ENCODE measurements at regions not wholly inside any gene's neighbourhood (a gene's known extent, or its start where the extent isn't known, plus 50 kb on each side); places are given as distances from the start of the nearest gene placed in this dataset.

DNA sequence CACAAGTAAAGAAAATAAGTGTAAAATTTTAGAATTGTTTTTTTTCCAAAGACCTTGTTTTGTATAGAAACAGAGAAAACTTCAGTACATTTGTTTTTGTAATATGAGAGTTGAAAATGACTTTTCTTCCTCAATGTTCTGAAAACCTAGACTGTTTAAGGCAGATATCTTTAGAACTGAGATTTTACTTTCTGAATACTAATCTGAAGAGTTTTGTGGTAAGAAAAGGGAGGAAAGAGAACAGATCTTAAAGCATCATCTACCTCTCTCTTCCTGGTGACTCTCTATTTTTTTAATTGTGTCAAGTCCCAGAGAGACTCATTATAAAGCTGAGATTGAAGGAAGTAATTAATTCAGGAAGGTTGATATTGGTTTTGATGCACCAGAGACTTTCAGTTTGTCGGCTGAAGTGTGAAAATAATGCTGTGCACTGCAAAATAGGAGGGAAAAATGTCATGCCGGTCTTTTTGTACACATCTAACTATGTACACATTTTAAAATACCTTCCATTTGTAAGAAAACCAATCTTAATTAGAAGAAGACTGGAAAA lies 142.1 kb upstream of the NAALADL2 start:
- TF ChIP-seq, protein P1, sequence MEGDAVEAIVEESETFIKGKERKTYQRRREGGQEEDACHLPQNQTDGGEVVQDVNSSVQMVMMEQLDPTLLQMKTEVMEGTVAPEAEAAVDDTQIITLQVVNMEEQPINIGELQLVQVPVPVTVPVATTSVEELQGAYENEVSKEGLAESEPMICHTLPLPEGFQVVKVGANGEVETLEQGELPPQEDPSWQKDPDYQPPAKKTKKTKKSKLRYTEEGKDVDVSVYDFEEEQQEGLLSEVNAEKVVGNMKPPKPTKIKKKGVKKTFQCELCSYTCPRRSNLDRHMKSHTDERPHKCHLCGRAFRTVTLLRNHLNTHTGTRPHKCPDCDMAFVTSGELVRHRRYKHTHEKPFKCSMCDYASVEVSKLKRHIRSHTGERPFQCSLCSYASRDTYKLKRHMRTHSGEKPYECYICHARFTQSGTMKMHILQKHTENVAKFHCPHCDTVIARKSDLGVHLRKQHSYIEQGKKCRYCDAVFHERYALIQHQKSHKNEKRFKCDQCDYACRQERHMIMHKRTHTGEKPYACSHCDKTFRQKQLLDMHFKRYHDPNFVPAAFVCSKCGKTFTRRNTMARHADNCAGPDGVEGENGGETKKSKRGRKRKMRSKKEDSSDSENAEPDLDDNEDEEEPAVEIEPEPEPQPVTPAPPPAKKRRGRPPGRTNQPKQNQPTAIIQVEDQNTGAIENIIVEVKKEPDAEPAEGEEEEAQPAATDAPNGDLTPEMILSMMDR (IDR thresholded peaks at IDR 0.05; ENCODE audit: extremely low read depth in 1 of 2, insufficient read depth in 1 of 2, low read depth in 1 of 2, low read length in 2 of 2): no peak
- TF ChIP-seq POLR2AphosphoS5 (IDR thresholded peaks at IDR 0.05; ENCODE audit: insufficient read depth, low read depth, low read length) (no peak), POLR2A (IDR thresholded peaks at IDR 0.05; ENCODE audit: low read depth, low read length) (no peak), EZH2 (IDR thresholded peaks at IDR 0.05; ENCODE audit: borderline replicate concordance, low read depth, low read length, severe bottlenecking) (no peak), FOS (IDR thresholded peaks at IDR 0.05; ENCODE audit: borderline replicate concordance, insufficient read depth, low read length) (no peak), GATA2 (IDR thresholded peaks at IDR 0.05; ENCODE audit: insufficient read depth, insufficient read length, low read depth, low read length) (no peak), JUN (IDR thresholded peaks at IDR 0.05; ENCODE audit: borderline replicate concordance, insufficient read depth, insufficient read length, low read depth) (no peak), MYC (IDR thresholded peaks at IDR 0.05; ENCODE audit: low read depth, low read length) (no peak)
- TF ChIP-seq, protein P2, sequence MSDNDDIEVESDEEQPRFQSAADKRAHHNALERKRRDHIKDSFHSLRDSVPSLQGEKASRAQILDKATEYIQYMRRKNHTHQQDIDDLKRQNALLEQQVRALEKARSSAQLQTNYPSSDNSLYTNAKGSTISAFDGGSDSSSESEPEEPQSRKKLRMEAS (IDR thresholded peaks at IDR 0.05; ENCODE audit: insufficient read depth, insufficient read length): no peak

Measured in endothelial cell of umbilical vein (primary cell).